ENCODE measurements at regions not wholly inside any gene's neighbourhood (a gene's known extent, or its start where the extent isn't known, plus 50 kb on each side); places are given as distances from the start of the nearest gene placed in this dataset.

DNA sequence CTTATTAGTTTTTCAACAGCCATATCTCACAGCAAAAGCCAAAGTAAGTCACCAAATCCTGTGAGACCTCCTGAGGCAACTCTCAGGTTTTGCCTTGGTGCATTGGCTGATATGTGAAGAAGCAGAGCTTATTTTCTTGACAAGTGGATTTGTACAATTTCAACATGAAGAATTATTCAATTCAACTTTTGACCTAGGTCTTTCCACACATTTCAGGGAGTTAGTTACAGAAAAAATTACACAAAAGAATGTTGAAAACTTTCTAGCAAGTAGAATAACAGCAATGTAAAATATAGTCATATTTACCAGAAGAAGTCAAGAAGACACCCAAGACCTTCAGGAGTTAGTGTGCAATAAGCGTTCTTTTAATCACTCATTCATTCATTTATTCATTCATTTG lies 62.4 kb upstream of the ADRB2 start:
- no peak overlapping the region for H3K4me3 ChIP-seq (ENCODE audit: low read depth, low read length)
- H3K9me3 ChIP-seq = no peaks in the 10 kb centered on the region
- TF ChIP-seq, protein P1, sequence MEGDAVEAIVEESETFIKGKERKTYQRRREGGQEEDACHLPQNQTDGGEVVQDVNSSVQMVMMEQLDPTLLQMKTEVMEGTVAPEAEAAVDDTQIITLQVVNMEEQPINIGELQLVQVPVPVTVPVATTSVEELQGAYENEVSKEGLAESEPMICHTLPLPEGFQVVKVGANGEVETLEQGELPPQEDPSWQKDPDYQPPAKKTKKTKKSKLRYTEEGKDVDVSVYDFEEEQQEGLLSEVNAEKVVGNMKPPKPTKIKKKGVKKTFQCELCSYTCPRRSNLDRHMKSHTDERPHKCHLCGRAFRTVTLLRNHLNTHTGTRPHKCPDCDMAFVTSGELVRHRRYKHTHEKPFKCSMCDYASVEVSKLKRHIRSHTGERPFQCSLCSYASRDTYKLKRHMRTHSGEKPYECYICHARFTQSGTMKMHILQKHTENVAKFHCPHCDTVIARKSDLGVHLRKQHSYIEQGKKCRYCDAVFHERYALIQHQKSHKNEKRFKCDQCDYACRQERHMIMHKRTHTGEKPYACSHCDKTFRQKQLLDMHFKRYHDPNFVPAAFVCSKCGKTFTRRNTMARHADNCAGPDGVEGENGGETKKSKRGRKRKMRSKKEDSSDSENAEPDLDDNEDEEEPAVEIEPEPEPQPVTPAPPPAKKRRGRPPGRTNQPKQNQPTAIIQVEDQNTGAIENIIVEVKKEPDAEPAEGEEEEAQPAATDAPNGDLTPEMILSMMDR (IDR thresholded peaks at IDR 0.05; ENCODE audit: low read depth, low read length) = no peak
- no peak for DNase-seq
- H3K36me3 ChIP-seq = no peaks in the 10 kb centered on the region
- H3K27me3 ChIP-seq = no peaks in the 10 kb centered on the region
- no peaks in the 10 kb centered on the region for H3K4me1 ChIP-seq

- no peak overlapping the region for H3K4me3 ChIP-seq (ENCODE audit: low read depth, low read length)
- DNase-seq = no peak
- no peaks in the 10 kb centered on the region for H3K9me3 ChIP-seq
- no peaks in the 10 kb centered on the region for H3K4me1 ChIP-seq
- no peaks in the 10 kb centered on the region for H3K27me3 ChIP-seq
- TF ChIP-seq, protein P1 (IDR thresholded peaks at IDR 0.05; ENCODE audit: low read depth, low read length) = no peak
- H3K36me3 ChIP-seq = no peaks in the 10 kb centered on the region
Observed at GRCh38 chr5:148765061-148765460, 61.4 kb upstream of the ADRB2 start.

DNA sequence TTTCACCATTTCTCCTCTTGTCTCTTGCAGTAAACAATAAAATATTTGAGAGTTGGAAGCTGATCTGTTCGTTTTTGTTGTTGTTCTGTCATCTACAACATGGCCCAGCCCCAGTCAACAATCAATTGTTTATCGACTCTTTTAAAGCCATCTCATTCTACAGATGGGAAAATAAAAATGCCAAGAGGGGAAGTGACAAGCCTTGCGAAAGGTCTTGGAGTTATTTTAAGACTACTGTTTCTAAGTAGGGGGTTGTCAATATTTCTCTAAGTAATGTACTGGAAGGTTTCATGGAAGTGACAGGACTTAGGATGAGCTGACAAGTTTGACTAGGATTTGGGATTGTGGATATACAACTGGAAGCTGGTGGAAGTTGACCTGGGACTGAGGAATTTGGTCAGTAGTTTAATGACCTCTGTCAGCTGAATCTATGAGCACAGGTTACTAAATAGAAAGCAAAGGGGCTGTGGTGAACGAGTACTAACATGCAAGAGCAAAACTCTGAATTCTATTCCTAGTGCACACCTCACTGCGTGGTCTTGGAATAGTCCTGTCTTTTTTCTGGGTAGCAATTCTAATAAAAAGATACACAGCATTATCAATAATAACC lies 57.5 kb upstream of the ADRB2 start:
- Histone ChIP-seq H3K36me3 (no peaks in the 10 kb centered on the region), H3K27me3 (no peaks in the 10 kb centered on the region), H3K9me3 (no peaks in the 10 kb centered on the region), H3K4me1 (no peaks in the 10 kb centered on the region), H3K4me3 (ENCODE audit: low read depth, low read length) (no peak overlapping the region)
- no peak for DNase-seq
- TF ChIP-seq, protein P1 (IDR thresholded peaks at IDR 0.05; ENCODE audit: low read depth, low read length) = no peak

- Histone ChIP-seq H3K4me1 (no peaks in the 10 kb centered on the region), H3K36me3 (no peaks in the 10 kb centered on the region), H3K4me3 (ENCODE audit: low read depth, low read length) (no peak overlapping the region), H3K9me3 (no peaks in the 10 kb centered on the region), H3K27me3 (no peaks in the 10 kb centered on the region)
- TF ChIP-seq, protein P1 (IDR thresholded peaks at IDR 0.05; ENCODE audit: low read depth, low read length) = no peak
- DNase-seq = no peak
Observed at GRCh38 chr5:148769941-148770340, 56.5 kb upstream of the ADRB2 start.

DNA sequence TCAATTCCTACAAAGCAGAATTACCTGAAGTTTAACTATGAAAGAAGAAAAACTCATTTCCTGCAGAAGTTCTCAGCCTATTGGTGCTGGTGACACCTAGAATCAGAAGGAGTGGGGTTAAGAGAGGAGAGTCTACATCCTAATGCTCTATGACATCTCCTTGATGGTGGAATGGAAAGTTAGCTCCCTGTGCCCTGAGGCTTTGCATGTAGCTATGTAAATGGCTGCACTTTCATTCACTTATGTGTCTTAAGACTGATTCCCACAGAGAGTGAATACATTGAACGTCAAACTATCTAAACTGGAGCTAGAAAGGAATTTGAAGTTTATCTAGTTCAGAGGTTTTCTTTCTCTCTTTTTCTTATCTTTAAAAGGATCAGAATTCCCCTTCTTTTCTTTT lies 52.1 kb upstream of the ADRB2 start:
- no peaks in the 10 kb centered on the region for H3K27me3 ChIP-seq
- H3K36me3 ChIP-seq = no peaks in the 10 kb centered on the region
- TF ChIP-seq, protein P1 (IDR thresholded peaks at IDR 0.05; ENCODE audit: low read depth, low read length) = no peak
- H3K9me3 ChIP-seq = no peaks in the 10 kb centered on the region
- no peak for DNase-seq
- no peak overlapping the region for H3K4me3 ChIP-seq (ENCODE audit: low read depth, low read length)
- no peaks in the 10 kb centered on the region for H3K4me1 ChIP-seq

DNA sequence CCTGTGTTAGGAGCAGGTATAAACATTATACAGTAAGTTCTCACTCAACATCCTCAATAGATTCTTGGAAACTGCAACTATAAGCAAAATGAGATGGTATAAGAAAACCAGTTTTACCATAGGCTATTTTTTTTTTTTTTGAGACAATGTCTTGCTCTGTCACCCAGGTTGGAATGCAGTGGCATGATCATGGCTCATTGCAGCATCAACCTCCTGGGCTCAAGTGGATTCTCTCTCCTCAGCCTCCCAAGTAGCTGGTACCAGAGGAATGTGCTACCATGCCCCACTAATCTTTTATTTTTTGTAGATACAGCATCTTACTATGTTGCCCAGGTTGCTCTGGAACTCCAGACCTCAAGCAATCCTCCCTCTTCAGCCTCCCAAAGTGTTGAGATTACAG lies 50.1 kb upstream of the ADRB2 start:
- TF ChIP-seq, protein P1 (IDR thresholded peaks at IDR 0.05; ENCODE audit: low read depth, low read length) = no peak
- no peak for DNase-seq
- no peaks in the 10 kb centered on the region for H3K9me3 ChIP-seq
- H3K4me1 ChIP-seq = no peaks in the 10 kb centered on the region
- H3K27me3 ChIP-seq = no peaks in the 10 kb centered on the region
- no peaks in the 10 kb centered on the region for H3K36me3 ChIP-seq
- H3K4me3 ChIP-seq (ENCODE audit: low read depth, low read length) = no peak overlapping the region
